ENCODE measurements at regions not wholly inside any gene's neighbourhood (a gene's known extent, or its start where the extent isn't known, plus 50 kb on each side); places are given as distances from the start of the nearest gene placed in this dataset.

GRCh38 chr13:44212633-44213396 lies 160.8 kb upstream of the SERP2 start:
- TF ChIP-seq POLR2A (IDR thresholded peaks at IDR 0.05): no peak
- TF ChIP-seq CTCF (IDR thresholded peaks at IDR 0.05): no peak

Data from uterus (tissue), 2 donors.